ENCODE measurements at regions not wholly inside any gene's neighbourhood (a gene's known extent, or its start where the extent isn't known, plus 50 kb on each side); places are given as distances from the start of the nearest gene placed in this dataset.

- TF ChIP-seq, protein P1, sequence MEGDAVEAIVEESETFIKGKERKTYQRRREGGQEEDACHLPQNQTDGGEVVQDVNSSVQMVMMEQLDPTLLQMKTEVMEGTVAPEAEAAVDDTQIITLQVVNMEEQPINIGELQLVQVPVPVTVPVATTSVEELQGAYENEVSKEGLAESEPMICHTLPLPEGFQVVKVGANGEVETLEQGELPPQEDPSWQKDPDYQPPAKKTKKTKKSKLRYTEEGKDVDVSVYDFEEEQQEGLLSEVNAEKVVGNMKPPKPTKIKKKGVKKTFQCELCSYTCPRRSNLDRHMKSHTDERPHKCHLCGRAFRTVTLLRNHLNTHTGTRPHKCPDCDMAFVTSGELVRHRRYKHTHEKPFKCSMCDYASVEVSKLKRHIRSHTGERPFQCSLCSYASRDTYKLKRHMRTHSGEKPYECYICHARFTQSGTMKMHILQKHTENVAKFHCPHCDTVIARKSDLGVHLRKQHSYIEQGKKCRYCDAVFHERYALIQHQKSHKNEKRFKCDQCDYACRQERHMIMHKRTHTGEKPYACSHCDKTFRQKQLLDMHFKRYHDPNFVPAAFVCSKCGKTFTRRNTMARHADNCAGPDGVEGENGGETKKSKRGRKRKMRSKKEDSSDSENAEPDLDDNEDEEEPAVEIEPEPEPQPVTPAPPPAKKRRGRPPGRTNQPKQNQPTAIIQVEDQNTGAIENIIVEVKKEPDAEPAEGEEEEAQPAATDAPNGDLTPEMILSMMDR (IDR thresholded peaks at IDR 0.05; ENCODE audit: borderline replicate concordance, extremely low read depth, low read length, poor library complexity, severe bottlenecking) = no peak
- no peak for TF ChIP-seq EZH2 (IDR thresholded peaks at IDR 0.05; ENCODE audit: borderline replicate concordance, low read depth, low read length, severe bottlenecking)
These were observed 140.0 kb upstream of the CBLB start for GRCh38 chr3:106008766-106009165.
